Naive thymus-derived CD4-positive, alpha-beta T cell (primary cell): ENCODE measurements at regions not wholly inside any gene's neighbourhood (a gene's known extent, or its start where the extent isn't known, plus 50 kb on each side); places are given as distances from the start of the nearest gene placed in this dataset.
A peak's percentile ranks its signal among the peaks of the same experiment; 100 is the strongest.
"Not testable (repeated sequence)": the region's sequence is repeated elsewhere in the genome, so short reads cannot be mapped to it uniquely, and the experiment has no call there.

Source experiments
- ATAC-seq: fragments of 150-1000 bp; cut with Tn5 transposase; 2 replicates; pipeline ENCODE4 v1.10.0; 2021; ENCODE audit warnings: mild to moderate bottlenecking, moderate library complexity
- CTCF ChIA-PET: fragments of 350-600 bp; sonication (Branson Sonifier 250); formaldehyde crosslinking; loops from one replicate; lab custom pipeline; 2021; ENCODE audit warnings: antibody characterized with exemption; lab: Charles Lee
- POLR2A ChIA-PET: fragments of 350-600 bp; sonication (Branson Sonifier 250); formaldehyde crosslinking; loops from one replicate; lab custom pipeline; 2021; ENCODE audit warnings: antibody characterized with exemption, inconsistent platforms; lab: Charles Lee
- DNase-seq, 9 donors: peaks; one replicate each; pipeline versions ENCODE4 v3.0.0 to v3.0.0-alpha.2; 2020 to 2022; ENCODE audit warnings: mixed read lengths in 1 of 9
- H3K27ac ChIP-seq: one replicate; pipeline ENCODE4 v1.7.0; 2013; ENCODE audit warnings: mild to moderate bottlenecking, low read depth, low read length, moderate library complexity
- H3K27me3 ChIP-seq, 2 donors: one replicate each; pipeline ENCODE4 v1.7.0; 2013; ENCODE audit warnings: low read length in 2 of 2, mild to moderate bottlenecking in 2 of 2, moderate library complexity in 2 of 2; ENCODE audit not compliant: control insufficient read depth in 2 of 2, insufficient read depth in 2 of 2
- H3K36me3 ChIP-seq, 3 experiments: 1 replicate in 2 of 3; 2 replicates in 1 of 3; pipeline ENCODE4 v1.7.0; 2013; ENCODE audit warnings: low read length in 3 of 3, mild to moderate bottlenecking in 3 of 3, moderate library complexity in 1 of 3; ENCODE audit not compliant: insufficient read depth in 3 of 3, control insufficient read depth in 2 of 3
- H3K4me1 ChIP-seq, 2 donors: one replicate each; pipeline ENCODE4 v1.7.0; 2013; ENCODE audit warnings: low read length in 2 of 2, mild to moderate bottlenecking in 2 of 2, moderate library complexity in 1 of 2; ENCODE audit not compliant: control insufficient read depth in 2 of 2, insufficient read depth in 2 of 2
- H3K4me3 ChIP-seq: 2 replicates; pipeline ENCODE4 v1.7.0; 2013; ENCODE audit warnings: mild to moderate bottlenecking, low read length
- H3K9me3 ChIP-seq, 3 experiments: 1 replicate in 2 of 3; 2 replicates in 1 of 3; pipeline ENCODE4 v1.7.0; 2013; ENCODE audit warnings: low read length in 3 of 3; ENCODE audit not compliant: control insufficient read depth in 2 of 3
- H3K27ac Mint-ChIP-seq, 9 donors: one replicate each; pipeline ENCODE4 v1.8.0; 2020 to 2022; ENCODE audit warnings: mixed read lengths in 9 of 9, mild to moderate bottlenecking in 8 of 9, moderate library complexity in 5 of 9, inconsistent platforms in 2 of 9
- H3K27me3 Mint-ChIP-seq, 5 donors: one replicate each; pipeline ENCODE4 v1.8.0; 2021 to 2022; ENCODE audit warnings: mixed read lengths in 5 of 5, mild to moderate bottlenecking in 1 of 5
- H3K36me3 Mint-ChIP-seq, 5 donors: one replicate each; pipeline ENCODE4 v1.8.0; 2020 to 2022; ENCODE audit warnings: mixed read lengths in 5 of 5, mild to moderate bottlenecking in 3 of 5, inconsistent platforms in 1 of 5
- H3K4me1 Mint-ChIP-seq, 7 donors: one replicate each; pipeline ENCODE4 v1.8.0; 2020 to 2022; ENCODE audit warnings: mixed read lengths in 7 of 7, mild to moderate bottlenecking in 3 of 7, inconsistent platforms in 1 of 7
- H3K4me3 Mint-ChIP-seq, 10 donors: one replicate each; pipeline ENCODE4 v1.8.0; 2020 to 2022; ENCODE audit warnings: mild to moderate bottlenecking in 10 of 10, mixed read lengths in 10 of 10, moderate library complexity in 6 of 10, inconsistent platforms in 2 of 10
- H3K9me3 Mint-ChIP-seq, 11 donors: one replicate each; pipeline ENCODE4 v1.8.0; 2020 to 2022; ENCODE audit warnings: mixed read lengths in 11 of 11, mild to moderate bottlenecking in 4 of 11, inconsistent platforms in 1 of 11, moderate library complexity in 1 of 11
- intact Hi-C, 2 donors: fragments of 100-400 bp; cut with micrococcal nuclease; formaldehyde crosslinking; loops; one replicate each; pipeline ENCODE4 v1.15.1; 2023

GRCh38 chr5:12080761-12081160, 176.5 kb upstream of the CTNND2 start:
- Histone ChIP-seq H3K9me3 (peaks cover 0 to 6% (median 0%) of the 10 kb centered on the region in 3 experiments), H3K27me3 (no peaks in the 10 kb centered on the region), H3K36me3 (no peaks in the 10 kb centered on the region), H3K4me3 (no peak overlapping the region), H3K27ac (no peak overlapping the region), H3K4me1 (no peaks in the 10 kb centered on the region)
- intact Hi-C loops: no loop called here
- POLR2A ChIA-PET: no interaction called here
- Mint-ChIP-seq H3K4me3 (no peak overlapping the region), H3K9me3 (peaks cover 4 to 36% (median 12%) of the 10 kb centered on the region in 11 donors), H3K4me1 (no peaks in the 10 kb centered on the region), H3K36me3 (peaks cover 0 to 4% (median 0%) of the 10 kb centered on the region in 5 donors), H3K27ac (no peak overlapping the region), H3K27me3 (no peaks in the 10 kb centered on the region)
- DNase-seq (no peak), ATAC-seq (no peak)
- CTCF ChIA-PET: no interaction called here

DNA sequence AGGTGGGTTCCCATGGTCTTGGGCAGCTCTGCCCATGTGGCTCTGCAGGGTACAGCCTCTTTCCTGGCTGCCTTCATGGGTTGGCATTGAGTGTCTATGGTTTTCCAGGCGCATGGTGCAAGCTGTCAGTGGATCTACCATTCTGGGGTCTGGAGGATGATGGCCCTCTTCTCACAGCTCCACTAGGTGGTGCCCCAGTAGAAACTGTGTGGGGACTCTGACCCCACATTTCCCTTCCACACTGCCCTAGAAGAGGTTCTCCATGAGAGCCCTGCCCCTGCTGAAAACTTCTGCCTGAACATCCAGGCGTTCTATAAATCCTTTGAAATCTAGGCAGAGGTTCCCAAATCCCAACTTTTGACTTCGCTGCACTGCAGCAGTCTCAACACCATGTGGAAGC, 174.0 kb upstream of the CTNND2 start:
- H3K27ac ChIP-seq, CTCF ChIA-PET, ATAC-seq, H3K4me3 Mint-ChIP-seq, H3K36me3 Mint-ChIP-seq, H3K27ac Mint-ChIP-seq, intact Hi-C loops, H3K9me3 ChIP-seq, DNase-seq, H3K27me3 Mint-ChIP-seq, POLR2A ChIA-PET, H3K4me1 Mint-ChIP-seq, H3K36me3 ChIP-seq, H3K4me3 ChIP-seq, H3K27me3 ChIP-seq, H3K4me1 ChIP-seq: not testable (repeated sequence)
- peaks cover 6 to 33% (median 11%) of the 10 kb centered on the region in 11 donors for H3K9me3 Mint-ChIP-seq

- CTCF ChIA-PET: no interaction called here
- H3K27me3 Mint-ChIP-seq: no peaks in the 10 kb centered on the region
- Histone ChIP-seq H3K4me3 (no peak overlapping the region), H3K27me3 (no peaks in the 10 kb centered on the region), H3K27ac (no peak overlapping the region), H3K36me3 (no peaks in the 10 kb centered on the region), H3K9me3 (no peaks in the 10 kb centered on the region), H3K4me1 (no peaks in the 10 kb centered on the region)
- intact Hi-C loops: no loop called here
- no peaks in the 10 kb centered on the region for H3K4me1 Mint-ChIP-seq
- ATAC-seq: no peak
- H3K4me3 Mint-ChIP-seq: no peak overlapping the region
- DNase-seq: no peak
- H3K27ac Mint-ChIP-seq: no peak overlapping the region
- POLR2A ChIA-PET: no interaction called here
- no peaks in the 10 kb centered on the region for H3K36me3 Mint-ChIP-seq
- H3K9me3 Mint-ChIP-seq: peaks cover 0 to 4% (median 0%) of the 10 kb centered on the region in 11 donors
Observed at GRCh38 chr5:12073426-12073825, 169.2 kb upstream of the CTNND2 start.

- H3K9me3 Mint-ChIP-seq: peaks cover 0 to 9% (median 2%) of the 10 kb centered on the region in 11 donors
- H3K36me3 Mint-ChIP-seq: no peaks in the 10 kb centered on the region
- no peak overlapping the region for H3K27ac Mint-ChIP-seq
- H3K36me3 ChIP-seq: no peaks in the 10 kb centered on the region
- DNase-seq (no peak), ATAC-seq (no peak)
- no peak overlapping the region for H3K4me3 Mint-ChIP-seq
- no peaks in the 10 kb centered on the region for H3K27me3 Mint-ChIP-seq
- intact Hi-C loops: no loop called here
- no peaks in the 10 kb centered on the region for H3K4me1 Mint-ChIP-seq
- ChIA-PET POLR2A (no interaction called here), CTCF (no interaction called here)
- H3K27ac ChIP-seq: no peak overlapping the region
- no peaks in the 10 kb centered on the region for H3K27me3 ChIP-seq
- no peaks in the 10 kb centered on the region for H3K9me3 ChIP-seq
- H3K4me1 ChIP-seq: no peaks in the 10 kb centered on the region
- no peak overlapping the region for H3K4me3 ChIP-seq
Observed at GRCh38 chr5:12072441-12072840, 168.2 kb upstream of the CTNND2 start.

DNA sequence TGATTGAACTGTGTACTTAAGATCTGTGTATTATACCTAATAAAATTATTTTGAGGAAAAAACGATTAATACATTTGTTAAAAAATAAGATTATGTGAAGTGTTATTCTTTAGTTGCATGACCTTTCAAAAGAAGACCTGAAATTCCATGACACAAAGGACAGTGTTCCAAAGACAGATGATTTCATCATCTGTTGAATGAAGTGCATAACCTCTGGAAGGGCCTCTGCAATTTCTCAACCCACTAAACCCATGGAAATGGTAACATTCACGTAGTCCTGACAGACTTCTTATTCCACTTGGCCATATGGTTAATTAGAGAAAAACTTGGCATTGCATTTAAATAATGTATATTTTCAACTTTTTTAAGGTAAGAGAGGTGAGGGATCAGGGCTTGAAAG, 167.2 kb upstream of the CTNND2 start:
- no peaks in the 10 kb centered on the region for H3K9me3 ChIP-seq
- no peaks in the 10 kb centered on the region for H3K36me3 ChIP-seq
- Mint-ChIP-seq H3K27ac (no peak overlapping the region), H3K27me3 (no peaks in the 10 kb centered on the region), H3K9me3 (peaks cover 1 to 17% (median 4%) of the 10 kb centered on the region in 11 donors), H3K4me3 (no peak overlapping the region), H3K36me3 (no peaks in the 10 kb centered on the region), H3K4me1 (no peaks in the 10 kb centered on the region)
- no peak overlapping the region for H3K27ac ChIP-seq
- CTCF ChIA-PET: no interaction called here
- no peak for ATAC-seq
- no peaks in the 10 kb centered on the region for H3K4me1 ChIP-seq
- DNase-seq: no peak
- no peaks in the 10 kb centered on the region for H3K27me3 ChIP-seq
- H3K4me3 ChIP-seq: no peak overlapping the region
- POLR2A ChIA-PET: no interaction called here
- intact Hi-C loops: no loop called here

DNA sequence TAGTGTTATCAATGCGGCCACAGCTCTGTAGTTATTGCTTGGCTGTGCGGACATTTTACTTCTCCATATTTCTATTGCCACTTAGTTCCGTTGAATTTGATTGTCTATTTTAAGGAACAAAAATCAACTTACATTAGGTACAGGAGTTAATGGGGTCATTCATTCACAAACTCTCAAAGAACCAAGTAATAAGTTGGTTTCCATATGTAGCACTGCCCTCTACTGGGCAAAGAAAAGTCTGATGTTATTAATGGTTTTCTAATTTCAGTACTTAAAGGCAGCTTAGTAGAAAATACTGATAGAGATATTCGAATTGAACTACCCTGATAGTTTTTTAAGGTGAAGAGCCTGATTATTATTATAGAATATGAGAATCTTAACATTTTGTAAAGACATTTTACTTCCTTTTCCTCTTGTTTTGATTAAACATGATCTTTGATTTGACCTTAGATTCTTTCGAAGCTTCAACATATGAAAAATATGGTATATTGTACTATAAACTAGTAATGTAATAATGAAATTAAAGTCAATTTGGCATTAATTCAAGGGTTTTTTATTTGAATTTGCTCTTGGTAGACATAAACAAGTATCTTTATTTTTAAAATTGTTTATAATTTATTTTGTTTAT, 119.5 kb upstream of the CTNND2 start:
- Histone ChIP-seq H3K27me3 (no peaks in the 10 kb centered on the region), H3K9me3 (peaks cover 0 to 6% (median 0%) of the 10 kb centered on the region in 3 experiments), H3K36me3 (no peaks in the 10 kb centered on the region), H3K27ac (no peak overlapping the region), H3K4me1 (no peaks in the 10 kb centered on the region), H3K4me3 (no peak overlapping the region)
- no peak overlapping the region for H3K4me3 Mint-ChIP-seq
- intact Hi-C loops: loop anchor here (5.0 kb wide), 3 partner anchors 756 to 1161 kb away; no protein-coding TSS in a partner anchor
- no peaks in the 10 kb centered on the region for H3K27me3 Mint-ChIP-seq
- no peak for ATAC-seq
- POLR2A ChIA-PET: no interaction called here
- H3K9me3 Mint-ChIP-seq: peaks cover under 1 to 8% (median 5%) of the 10 kb centered on the region in 11 donors
- DNase-seq: peak in 1 of 9 donors; percentile 2
- no peaks in the 10 kb centered on the region for H3K36me3 Mint-ChIP-seq
- CTCF ChIA-PET: interaction anchor here (1.2 kb wide), 1 partner anchor 1036 kb away, joined by 3 read pairs; no protein-coding TSS in a partner anchor
- H3K4me1 Mint-ChIP-seq: no peaks in the 10 kb centered on the region
- no peak overlapping the region for H3K27ac Mint-ChIP-seq

DNA sequence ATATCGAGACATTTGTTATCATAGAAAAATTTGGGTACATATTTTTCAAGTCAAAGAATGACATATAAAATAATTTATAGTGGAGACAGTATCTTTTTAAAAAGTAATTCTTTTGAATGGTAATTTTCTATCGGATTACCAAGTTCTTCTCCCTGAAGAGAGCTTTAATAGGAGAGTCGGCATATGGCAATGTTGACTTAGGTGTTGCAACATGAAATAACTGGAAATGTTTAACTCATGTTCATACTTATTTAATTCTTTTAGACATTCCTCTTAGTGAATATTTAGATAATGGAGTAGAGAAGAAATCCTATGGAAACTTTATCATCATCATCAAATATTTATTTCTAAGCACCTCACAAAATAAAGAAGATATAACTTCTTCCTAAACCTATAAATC, 118.2 kb upstream of the CTNND2 start:
- POLR2A ChIA-PET: no interaction called here
- no peak overlapping the region for H3K27ac ChIP-seq
- H3K4me1 ChIP-seq: no peaks in the 10 kb centered on the region
- CTCF ChIA-PET: no interaction called here
- no peaks in the 10 kb centered on the region for H3K36me3 ChIP-seq
- ATAC-seq (no peak), DNase-seq (no peak)
- no peak overlapping the region for H3K4me3 Mint-ChIP-seq
- H3K9me3 ChIP-seq: peaks cover 0 to 1% (median 0%) of the 10 kb centered on the region in 3 experiments
- H3K27me3 Mint-ChIP-seq: no peaks in the 10 kb centered on the region
- intact Hi-C loops: loop anchor here (5.0 kb wide), 3 partner anchors 755 to 1160 kb away; no protein-coding TSS in a partner anchor
- no peak overlapping the region for H3K4me3 ChIP-seq
- no peaks in the 10 kb centered on the region for H3K27me3 ChIP-seq
- peaks cover 0 to 6% (median 0%) of the 10 kb centered on the region in 11 donors for H3K9me3 Mint-ChIP-seq
- H3K4me1 Mint-ChIP-seq: no peaks in the 10 kb centered on the region
- H3K27ac Mint-ChIP-seq: no peak overlapping the region
- H3K36me3 Mint-ChIP-seq: no peaks in the 10 kb centered on the region
